Spleen (tissue), 11 donors: ENCODE measurements at regions not wholly inside any gene's neighbourhood (a gene's known extent, or its start where the extent isn't known, plus 50 kb on each side); places are given as distances from the start of the nearest gene placed in this dataset.

Experiments
- DNase-seq: peaks from one replicate; pipeline ENCODE4 v3.0.0-alpha.2; 2020
- H3K27ac ChIP-seq, 8 donors: fragments of 200-600 bp; sonication (generic) in 7 of 8; 1 replicate in 4 of 8; 2 replicates in 4 of 8; pipeline versions ENCODE4 v1.5.0 to v1.8.0; 2016 to 2021; ENCODE audit warnings: inconsistent platforms in 4 of 8, mild to moderate bottlenecking in 4 of 8, moderate library complexity in 1 of 8
- H3K27me3 ChIP-seq, 7 donors: fragments of 200-600 bp; sonication (generic) in 6 of 7; replicated peaks in 1 of 7; 1 replicate in 4 of 7; 2 replicates in 3 of 7; pipeline versions ENCODE4 v1.5.0 to v1.8.0; 2016 to 2021; ENCODE audit warnings: inconsistent platforms in 3 of 7, mild to moderate bottlenecking in 1 of 7
- H3K36me3 ChIP-seq, 6 donors: fragments of 200-600 bp; sonication (generic) in 5 of 6; 1 replicate in 4 of 6; 2 replicates in 2 of 6; pipeline versions ENCODE4 v1.5.0 to v1.8.0; 2016 to 2021; ENCODE audit warnings: inconsistent platforms in 2 of 6
- H3K4me1 ChIP-seq, 6 donors: fragments of 200-600 bp; sonication (generic) in 5 of 6; 1 replicate in 3 of 6; 2 replicates in 3 of 6; pipeline versions ENCODE4 v1.5.0 to v1.8.0; 2016 to 2021; ENCODE audit warnings: inconsistent platforms in 3 of 6
- H3K4me3 ChIP-seq, 8 donors: fragments of 200-600 bp; sonication (generic) in 7 of 8; 1 replicate in 4 of 8; 2 replicates in 4 of 8; pipeline versions ENCODE4 v1.5.0 to v1.8.0; 2016 to 2021; ENCODE audit warnings: inconsistent platforms in 4 of 8, mild to moderate bottlenecking in 4 of 8, moderate library complexity in 2 of 8
- H3K9me3 ChIP-seq, 8 donors: fragments of 200-600 bp; sonication (generic) in 7 of 8; 1 replicate in 4 of 8; 2 replicates in 4 of 8; pipeline versions ENCODE4 v1.5.0 to v1.8.0; 2016 to 2021; ENCODE audit warnings: inconsistent platforms in 4 of 8
- POLR2A ChIP-seq, 3 donors: fragments of 450-650 bp; IDR thresholded peaks; one replicate each; pipeline ENCODE4 v1.5.1; 2017; ENCODE audit warnings: antibody characterized with exemption in 3 of 3, mild to moderate bottlenecking in 1 of 3
- POLR2AphosphoS5 ChIP-seq, 3 donors: sonication (generic); formaldehyde crosslinking; IDR thresholded peaks; one replicate each; pipeline ENCODE4 v1.5.1; 2017; ENCODE audit warnings: antibody characterized with exemption in 3 of 3
- WGBS, 5 donors: extraction: QIAGEN DNeasy Blood & Tissue Kit in 3 of 5; methylation state at CpG; one replicate each; pipeline versions ENCODE4 v1.1.5 to v1.1.7; 2013 to 2018; 5-methylcytosine and 5-hydroxymethylcytosine counted together
- intact Hi-C: fragments of 100-400 bp; cut with DNase I; formaldehyde crosslinking; loops from one replicate; pipeline ENCODE4 v1.15.0; 2023; ENCODE audit warnings: low total_unique reads
- TF ChIP-seq, protein P1 (sequence below), 11 experiments: fragments of 200-600 bp in 7 of 11; fragments of 450-650 bp in 4 of 11; sonication (generic) in 4 of 11; IDR thresholded peaks in 8 of 11; conservative IDR thresholded peaks in 3 of 11; 1 replicate in 7 of 11; 2 replicates in 4 of 11; pipeline versions ENCODE4 v1.4.0 to v1.8.0; 2016 to 2021; ENCODE audit warnings: antibody characterized with exemption in 11 of 11, inconsistent platforms in 4 of 11, mild to moderate bottlenecking in 1 of 11
- donor health status: healthy with polysubstance abuse.
- donor health status: DM: no; HTN: no; CAD: no; lungs with moderate emphysema.
- donor health status: DM: no; HTN: no; CAD: no.
- donor health status: Bipolar disorder and iron deficiency.
- donor health status: healthy.
- donor health status: DM: no; HTN: no; CAD: no.
- donor health status: DM: yes; HTN: yes; CAD: no.

DNA sequence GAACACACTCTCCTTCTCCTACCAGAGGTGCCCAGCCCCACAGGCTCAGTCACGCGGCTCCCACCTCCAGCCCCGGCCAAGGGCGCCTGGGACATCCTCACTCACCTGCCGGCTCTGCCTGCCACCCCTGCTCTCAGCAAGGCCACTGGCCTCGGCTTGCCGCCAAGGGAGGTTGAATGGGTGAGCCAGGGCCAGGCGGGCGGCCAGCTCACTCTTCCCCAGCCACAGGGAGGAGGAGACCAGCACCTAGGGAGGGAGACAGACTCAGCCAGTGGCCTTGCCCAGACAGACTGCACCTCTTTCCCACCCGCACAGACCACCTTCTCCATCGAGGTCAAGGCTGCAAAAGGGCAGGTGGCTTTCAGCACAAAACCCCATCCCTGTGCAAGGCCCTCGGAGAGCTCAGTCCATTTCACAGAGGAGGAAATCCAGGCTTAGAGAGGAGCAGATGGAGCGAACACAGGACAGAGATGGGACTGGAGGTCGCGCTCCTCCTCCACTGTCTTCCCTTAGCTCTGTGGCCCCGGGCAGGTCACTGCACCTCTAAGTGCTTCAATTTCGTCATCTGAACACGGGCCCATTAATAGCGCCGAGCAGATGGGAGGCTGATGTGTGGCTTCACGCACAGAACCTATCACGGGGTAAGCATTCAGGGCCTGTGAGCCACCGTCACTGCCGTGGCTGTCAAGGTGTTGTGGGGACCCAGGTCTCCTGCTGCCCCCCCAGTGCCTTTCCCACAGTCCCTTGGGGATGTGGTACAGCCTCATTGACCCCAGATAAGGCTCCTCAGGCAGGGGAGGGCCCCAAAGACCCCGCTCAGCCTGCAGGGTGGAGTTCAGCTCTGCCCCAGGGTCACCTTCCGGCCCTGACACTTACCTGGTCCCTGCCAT lies 56.1 kb downstream of the RMI2 start:
- intact Hi-C loops = loop anchor here (5.0 to 10.0 kb wide), 3 partner anchors 241 to 437 kb away; no protein-coding TSS in a partner anchor
- Histone ChIP-seq H3K36me3 (no peaks in the 10 kb centered on the region), H3K9me3 (no peaks in the 10 kb centered on the region), H3K27me3 (no peaks in the 10 kb centered on the region), H3K4me3 (no peak overlapping the region), H3K4me1 (peaks cover 0 to 2% (median under 1%) of the 10 kb centered on the region in 6 donors), H3K27ac (no peak overlapping the region)
- DNase-seq = peak; percentile 69
- 75 to 85% (median 83%) methylated on average over 15 to 26 of the region's 26 CpGs for WGBS, 5 donors
- TF ChIP-seq POLR2A (IDR thresholded peaks at IDR 0.05) (no peak), POLR2AphosphoS5 (IDR thresholded peaks at IDR 0.05) (no peak)
- TF ChIP-seq, protein P1, sequence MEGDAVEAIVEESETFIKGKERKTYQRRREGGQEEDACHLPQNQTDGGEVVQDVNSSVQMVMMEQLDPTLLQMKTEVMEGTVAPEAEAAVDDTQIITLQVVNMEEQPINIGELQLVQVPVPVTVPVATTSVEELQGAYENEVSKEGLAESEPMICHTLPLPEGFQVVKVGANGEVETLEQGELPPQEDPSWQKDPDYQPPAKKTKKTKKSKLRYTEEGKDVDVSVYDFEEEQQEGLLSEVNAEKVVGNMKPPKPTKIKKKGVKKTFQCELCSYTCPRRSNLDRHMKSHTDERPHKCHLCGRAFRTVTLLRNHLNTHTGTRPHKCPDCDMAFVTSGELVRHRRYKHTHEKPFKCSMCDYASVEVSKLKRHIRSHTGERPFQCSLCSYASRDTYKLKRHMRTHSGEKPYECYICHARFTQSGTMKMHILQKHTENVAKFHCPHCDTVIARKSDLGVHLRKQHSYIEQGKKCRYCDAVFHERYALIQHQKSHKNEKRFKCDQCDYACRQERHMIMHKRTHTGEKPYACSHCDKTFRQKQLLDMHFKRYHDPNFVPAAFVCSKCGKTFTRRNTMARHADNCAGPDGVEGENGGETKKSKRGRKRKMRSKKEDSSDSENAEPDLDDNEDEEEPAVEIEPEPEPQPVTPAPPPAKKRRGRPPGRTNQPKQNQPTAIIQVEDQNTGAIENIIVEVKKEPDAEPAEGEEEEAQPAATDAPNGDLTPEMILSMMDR (IDR thresholded peaks at IDR 0.05 in 8 of 11, conservative IDR thresholded peaks at IDR 0.05 in 3 of 11) = no peak

GRCh38 chr16:11402051-11402744 lies 56.9 kb downstream of the RMI2 start:
- 74 to 88% (median 79%) methylated on average over 22 to 23 of the region's 23 CpGs for WGBS, 5 donors
- no peaks in the 10 kb centered on the region for H3K36me3 ChIP-seq
- no peaks in the 10 kb centered on the region for H3K9me3 ChIP-seq
- intact Hi-C loops = loop anchor here (5.0 to 10.0 kb wide), 3 partner anchors 240 to 437 kb away; no protein-coding TSS in a partner anchor
- no peak for TF ChIP-seq POLR2A (IDR thresholded peaks at IDR 0.05)
- peak in 1 of 3 donors; percentile 3 for TF ChIP-seq POLR2AphosphoS5 (IDR thresholded peaks at IDR 0.05)
- no peak overlapping the region for H3K27ac ChIP-seq
- no peaks in the 10 kb centered on the region for H3K27me3 ChIP-seq
- no peak overlapping the region for H3K4me3 ChIP-seq
- peak; percentile 51 for DNase-seq
- no peaks in the 10 kb centered on the region for H3K4me1 ChIP-seq

DNA sequence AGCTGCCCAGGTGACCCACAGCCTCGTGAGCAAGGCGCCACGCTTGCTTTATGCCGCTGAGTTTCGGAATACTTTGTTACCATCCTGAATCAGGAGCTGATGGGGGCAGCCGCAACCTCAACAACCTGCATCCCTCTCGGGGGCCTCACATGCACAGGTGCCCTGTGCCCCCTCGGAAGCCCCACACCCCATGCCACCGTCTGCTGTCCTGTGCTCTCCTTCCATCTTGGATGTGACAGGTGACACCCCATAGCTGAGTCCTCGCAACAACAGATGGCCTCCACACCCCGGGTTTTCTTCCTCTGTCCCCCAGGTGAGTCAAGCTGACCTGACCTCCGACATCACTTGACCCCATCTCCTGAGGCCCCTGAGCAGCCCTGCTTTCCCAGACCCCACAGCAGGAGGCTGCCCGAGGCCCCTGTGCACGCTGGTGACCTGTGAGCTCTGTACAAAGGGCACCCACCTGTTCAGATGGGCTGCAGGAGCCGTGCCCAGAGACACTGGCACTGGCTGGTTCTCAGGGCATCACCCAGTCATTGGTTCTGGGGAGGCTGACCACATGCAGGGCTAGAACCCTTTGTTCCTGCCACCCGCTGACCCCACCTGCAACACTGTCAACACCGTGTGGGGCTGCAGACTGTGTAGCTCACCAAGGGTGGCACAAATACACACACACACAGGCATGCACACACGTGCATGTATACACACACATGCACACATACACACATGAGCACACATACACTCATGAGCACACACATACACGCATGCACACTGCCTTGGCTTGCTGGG lies 57.7 kb downstream of the RMI2 start:
- peak; percentile 60 for DNase-seq
- Histone ChIP-seq H3K27ac (no peak overlapping the region), H3K9me3 (no peaks in the 10 kb centered on the region), H3K4me1 (peaks cover 0 to 4% (median 0%) of the 10 kb centered on the region in 6 donors), H3K36me3 (no peaks in the 10 kb centered on the region), H3K4me3 (no peak overlapping the region), H3K27me3 (no peaks in the 10 kb centered on the region)
- whole genome bisulfite sequencing, 5 donors = 82 to 92% (median 84%) methylated on average over 16 to 19 of the region's 19 CpGs
- no peak for TF ChIP-seq POLR2AphosphoS5 (IDR thresholded peaks at IDR 0.05)
- no peak for TF ChIP-seq POLR2A (IDR thresholded peaks at IDR 0.05)
- TF ChIP-seq, protein P1 (IDR thresholded peaks at IDR 0.05 in 8 of 11, conservative IDR thresholded peaks at IDR 0.05 in 3 of 11) = no peak
- intact Hi-C loops = loop anchor here (5.0 to 10.0 kb wide), 3 partner anchors 239 to 438 kb away; no protein-coding TSS in a partner anchor

DNA sequence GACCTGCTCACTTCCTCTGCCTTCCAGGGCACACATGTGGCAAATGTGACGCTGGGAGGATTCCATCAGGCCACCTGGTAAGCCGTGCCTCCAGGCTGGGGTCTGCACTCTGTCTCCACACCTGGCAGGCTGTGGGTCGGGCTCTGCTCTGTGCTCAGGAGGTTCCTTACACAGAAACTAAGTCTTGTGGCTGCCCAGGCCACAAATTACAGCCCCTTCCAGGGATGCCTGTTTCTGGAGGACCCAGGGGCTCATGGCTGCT lies 58.2 kb downstream of the RMI2 start:
- DNase-seq = no peak
- no peak overlapping the region for H3K27ac ChIP-seq
- WGBS, 5 donors = 41 to 79% (median 63%) methylated on average over 2 to 3 of the region's 3 CpGs
- intact Hi-C loops = loop anchor here (5.0 to 10.0 kb wide), 3 partner anchors 239 to 439 kb away; no protein-coding TSS in a partner anchor
- no peak overlapping the region for H3K4me3 ChIP-seq
- TF ChIP-seq, protein P1 (IDR thresholded peaks at IDR 0.05 in 8 of 11, conservative IDR thresholded peaks at IDR 0.05 in 3 of 11) = no peak
- TF ChIP-seq POLR2A (IDR thresholded peaks at IDR 0.05) (no peak), POLR2AphosphoS5 (IDR thresholded peaks at IDR 0.05) (no peak)
- no peaks in the 10 kb centered on the region for H3K9me3 ChIP-seq
- no peaks in the 10 kb centered on the region for H3K36me3 ChIP-seq
- peaks cover 0 to 6% (median 0%) of the 10 kb centered on the region in 6 donors for H3K4me1 ChIP-seq
- no peaks in the 10 kb centered on the region for H3K27me3 ChIP-seq
